Mesothelial cell of epicardium (in vitro differentiated cells): ENCODE measurements at regions not wholly inside any gene's neighbourhood (a gene's known extent, or its start where the extent isn't known, plus 50 kb on each side); places are given as distances from the start of the nearest gene placed in this dataset.

Experiments
- DNase-seq, 2 experiments: peaks; one replicate each; pipeline ENCODE4 v3.0.0; 2021; ENCODE audit warnings: low spot score in 2 of 2; ENCODE audit not compliant: unreplicated experiment in 2 of 2
- H3K27ac Mint-ChIP-seq: 2 replicates; pipeline ENCODE4 v1.8.0; 2021; ENCODE audit warnings: mixed read lengths
- H3K27me3 Mint-ChIP-seq: 2 replicates; pipeline ENCODE4 v1.8.0; 2021; ENCODE audit warnings: low read depth, mixed read lengths
- H3K36me3 Mint-ChIP-seq: 2 replicates; pipeline ENCODE4 v1.8.0; 2021; ENCODE audit warnings: mixed read lengths
- H3K4me1 Mint-ChIP-seq: 2 replicates; pipeline ENCODE4 v1.8.0; 2021; ENCODE audit warnings: mixed read lengths
- H3K4me3 Mint-ChIP-seq: 2 replicates; pipeline ENCODE4 v1.8.0; 2021; ENCODE audit warnings: mild to moderate bottlenecking, moderate library complexity, mixed read lengths
- H3K9me3 Mint-ChIP-seq: 2 replicates; pipeline ENCODE4 v1.8.0; 2021; ENCODE audit warnings: mixed read lengths
- TF ChIP-seq, protein P1 (sequence below): fragments of 200-600 bp; sonication (generic); IDR thresholded peaks from one replicate; pipeline ENCODE4 v1.5.0; 2021; ENCODE audit warnings: antibody characterized with exemption; ENCODE audit not compliant: unreplicated experiment

GRCh38 chr1:229129301-229130027 lies 141.4 kb upstream of the RAB4A start:
- H3K4me1 Mint-ChIP-seq: peaks cover 5% of the 10 kb centered on the region
- H3K36me3 Mint-ChIP-seq: peaks cover 5% of the 10 kb centered on the region
- H3K27me3 Mint-ChIP-seq: peaks cover 2% of the 10 kb centered on the region
- no peak overlapping the region for H3K27ac Mint-ChIP-seq
- TF ChIP-seq, protein P1, sequence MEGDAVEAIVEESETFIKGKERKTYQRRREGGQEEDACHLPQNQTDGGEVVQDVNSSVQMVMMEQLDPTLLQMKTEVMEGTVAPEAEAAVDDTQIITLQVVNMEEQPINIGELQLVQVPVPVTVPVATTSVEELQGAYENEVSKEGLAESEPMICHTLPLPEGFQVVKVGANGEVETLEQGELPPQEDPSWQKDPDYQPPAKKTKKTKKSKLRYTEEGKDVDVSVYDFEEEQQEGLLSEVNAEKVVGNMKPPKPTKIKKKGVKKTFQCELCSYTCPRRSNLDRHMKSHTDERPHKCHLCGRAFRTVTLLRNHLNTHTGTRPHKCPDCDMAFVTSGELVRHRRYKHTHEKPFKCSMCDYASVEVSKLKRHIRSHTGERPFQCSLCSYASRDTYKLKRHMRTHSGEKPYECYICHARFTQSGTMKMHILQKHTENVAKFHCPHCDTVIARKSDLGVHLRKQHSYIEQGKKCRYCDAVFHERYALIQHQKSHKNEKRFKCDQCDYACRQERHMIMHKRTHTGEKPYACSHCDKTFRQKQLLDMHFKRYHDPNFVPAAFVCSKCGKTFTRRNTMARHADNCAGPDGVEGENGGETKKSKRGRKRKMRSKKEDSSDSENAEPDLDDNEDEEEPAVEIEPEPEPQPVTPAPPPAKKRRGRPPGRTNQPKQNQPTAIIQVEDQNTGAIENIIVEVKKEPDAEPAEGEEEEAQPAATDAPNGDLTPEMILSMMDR: no peak
- peaks cover 10% of the 10 kb centered on the region for H3K9me3 Mint-ChIP-seq
- no peak overlapping the region for H3K4me3 Mint-ChIP-seq
- no peak for DNase-seq

DNA sequence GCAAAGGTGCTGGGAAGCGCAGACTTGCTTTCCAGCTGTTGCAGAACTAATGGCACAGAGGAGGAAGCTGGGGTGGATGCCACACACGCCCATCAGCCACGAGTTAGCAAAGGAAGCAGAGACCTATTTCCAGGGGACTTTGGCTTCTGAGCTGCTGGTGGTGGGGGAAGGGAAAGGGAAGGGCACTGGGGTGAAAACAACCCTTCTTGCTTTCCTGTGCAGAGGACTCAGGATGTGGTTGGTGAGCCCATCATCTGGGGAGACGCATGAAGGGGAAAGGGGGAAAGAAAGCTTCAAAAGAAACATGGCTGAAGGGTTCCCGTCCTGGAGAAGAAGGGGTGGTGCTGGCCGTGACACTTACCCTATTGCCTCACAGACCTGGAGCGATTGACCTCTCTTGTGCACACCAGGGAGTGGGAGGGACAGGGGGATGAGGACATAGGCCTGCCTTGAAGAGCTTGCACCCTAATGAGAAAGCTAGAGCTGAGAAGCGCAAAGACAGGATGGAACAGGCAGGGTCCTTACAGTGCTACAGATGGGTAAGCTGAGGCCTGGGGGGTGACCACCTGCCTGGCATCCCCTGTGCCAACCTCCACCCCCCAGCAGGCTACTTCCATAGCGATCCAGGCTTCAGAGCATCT lies 140.8 kb upstream of the RAB4A start:
- Mint-ChIP-seq H3K27me3 (no peaks in the 10 kb centered on the region), H3K36me3 (peaks cover 5% of the 10 kb centered on the region), H3K9me3 (peaks cover 13% of the 10 kb centered on the region), H3K4me3 (no peak overlapping the region), H3K4me1 (peaks cover 3% of the 10 kb centered on the region), H3K27ac (no peak overlapping the region)
- DNase-seq: no peak
- TF ChIP-seq, protein P1: no peak

DNA sequence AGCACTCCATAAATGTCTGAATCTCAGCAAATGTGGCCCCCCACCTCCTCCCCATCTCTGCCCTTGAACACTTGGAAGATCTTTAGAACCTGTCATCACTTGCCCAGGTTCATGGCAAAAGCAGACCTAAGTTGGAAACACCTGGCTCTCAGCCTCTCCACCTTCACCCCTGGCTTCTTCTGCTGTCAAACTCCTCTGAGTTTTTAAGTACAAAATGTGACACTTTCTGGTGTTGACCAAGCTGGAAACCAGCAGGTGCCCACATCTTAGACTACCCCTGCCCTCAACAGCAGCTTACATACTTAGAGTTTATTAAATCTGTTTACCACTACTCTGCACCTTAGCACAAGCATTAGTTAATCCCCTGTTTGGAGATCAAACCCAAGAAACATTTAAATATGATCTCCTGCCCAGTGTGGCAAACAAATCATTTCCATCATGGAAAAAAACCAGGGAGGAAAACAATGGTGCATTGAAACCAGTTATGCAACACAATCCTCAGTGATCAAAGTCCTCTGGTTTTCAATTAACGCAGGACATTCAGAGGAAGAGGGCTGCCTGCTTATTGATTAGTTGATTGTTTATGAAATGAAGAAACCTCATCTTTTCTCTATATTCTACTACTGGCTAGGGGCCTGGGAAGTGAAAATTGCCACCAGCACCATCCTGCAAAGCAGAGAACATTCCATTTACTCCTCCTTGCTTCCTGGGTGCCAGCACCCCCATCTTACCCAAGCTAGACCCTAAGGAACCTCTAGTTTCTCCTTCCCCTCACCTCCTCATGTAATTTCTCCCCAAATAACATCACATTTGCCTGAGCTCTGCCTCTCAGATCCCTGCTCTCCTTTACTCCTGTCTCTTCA lies 139.4 kb upstream of the RAB4A start:
- Mint-ChIP-seq H3K27ac (no peak overlapping the region), H3K9me3 (peaks cover 21% of the 10 kb centered on the region), H3K4me3 (no peak overlapping the region), H3K36me3 (peaks cover 5% of the 10 kb centered on the region), H3K27me3 (no peaks in the 10 kb centered on the region), H3K4me1 (peaks cover 3% of the 10 kb centered on the region)
- DNase-seq: no peak
- TF ChIP-seq, protein P1: no peak

DNA sequence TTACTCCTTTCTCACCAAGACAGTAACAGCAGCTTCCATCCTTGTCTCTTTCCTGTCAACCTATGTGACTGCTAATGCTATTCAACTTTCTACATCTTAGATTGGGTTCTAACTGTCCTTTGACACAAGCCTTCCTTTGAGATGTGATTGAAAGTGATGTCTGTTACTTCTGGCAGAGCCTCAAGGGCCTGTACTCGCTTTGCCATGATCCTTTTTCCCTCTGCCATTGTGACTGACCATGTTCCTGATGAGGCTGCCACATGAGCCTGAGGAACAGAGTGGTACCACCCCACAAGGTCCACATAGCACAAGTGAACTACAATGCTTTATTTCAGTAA lies 138.8 kb upstream of the RAB4A start:
- Mint-ChIP-seq H3K27me3 (no peaks in the 10 kb centered on the region), H3K4me1 (peaks cover 3% of the 10 kb centered on the region), H3K4me3 (no peak overlapping the region), H3K27ac (no peak overlapping the region), H3K36me3 (peaks cover 5% of the 10 kb centered on the region), H3K9me3 (peaks cover 21% of the 10 kb centered on the region)
- TF ChIP-seq, protein P1: no peak
- DNase-seq: no peak

- DNase-seq: no peak
- H3K27ac Mint-ChIP-seq: no peak overlapping the region
- H3K4me1 Mint-ChIP-seq: peaks cover 3% of the 10 kb centered on the region
- TF ChIP-seq, protein P1: no peak
- no peak overlapping the region for H3K4me3 Mint-ChIP-seq
- peaks cover 21% of the 10 kb centered on the region for H3K9me3 Mint-ChIP-seq
- peaks cover 5% of the 10 kb centered on the region for H3K36me3 Mint-ChIP-seq
- H3K27me3 Mint-ChIP-seq: no peaks in the 10 kb centered on the region
These were observed 138.2 kb upstream of the RAB4A start for GRCh38 chr1:229132706-229133105.
